ENCODE measurements at regions not wholly inside any gene's neighbourhood (a gene's known extent, or its start where the extent isn't known, plus 50 kb on each side); places are given as distances from the start of the nearest gene placed in this dataset.

DNA sequence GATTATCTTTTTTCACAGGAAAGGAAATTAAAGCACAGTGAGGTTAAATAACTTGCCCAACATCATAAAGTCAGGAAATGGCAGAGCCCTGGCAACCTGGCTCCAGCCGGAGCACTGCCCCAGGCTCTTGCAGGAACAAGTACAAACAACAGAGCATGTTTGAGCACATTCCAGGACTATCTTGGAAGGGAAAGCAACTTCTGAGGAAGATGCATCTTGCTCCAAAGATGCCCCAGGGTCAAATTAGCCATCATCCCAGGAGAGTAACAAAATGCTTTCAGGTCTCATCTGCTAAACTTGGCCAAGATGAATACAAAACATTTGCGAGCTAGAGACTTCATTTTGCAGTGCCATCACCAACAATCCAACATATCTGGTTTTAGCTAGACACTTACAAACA is 162.4 kb upstream of the LRRN1 start:
- Mint-ChIP-seq H3K27ac (no peak overlapping the region), H3K9me3 (ENCODE audit: insufficient read depth) (no peaks in the 10 kb centered on the region), H3K27me3 (no peaks in the 10 kb centered on the region), H3K4me1 (peaks cover 1% of the 10 kb centered on the region), H3K4me3 (no peak overlapping the region)
- no peaks in the 10 kb centered on the region for H4K20me1 ChIP-seq (ENCODE audit: control insufficient read depth, insufficient read depth, low read length, poor library complexity, severe bottlenecking)
- ATAC-seq (ENCODE audit: low read depth) (no peak), DNase-seq (no peak)
- no peak overlapping the region for H3K4me3 ChIP-seq (ENCODE audit: control extremely low read depth in 1 of 5, extremely low read depth in 1 of 5, insufficient read depth in 1 of 5, low read depth in 2 of 5, low read length in 4 of 5)
- no peak overlapping the region for H3K4me2 ChIP-seq (replicated peaks; ENCODE audit: low read depth, low read length, poor library complexity, severe bottlenecking)
- no peaks in the 10 kb centered on the region for H3K36me3 ChIP-seq (replicated peaks in 1 of 2; ENCODE audit: control extremely low read depth in 1 of 2, control insufficient read depth in 1 of 2, extremely low read depth in 1 of 2, insufficient read depth in 2 of 2, low read length in 1 of 2)
- POLR2A ChIA-PET = no interaction called here
- peaks cover 0 to 2% (median 0%) of the 10 kb centered on the region in 4 experiments for H3K27me3 ChIP-seq (replicated peaks in 1 of 4; ENCODE audit: control extremely low read depth in 1 of 4, control insufficient read depth in 3 of 4, insufficient read depth in 4 of 4, low read length in 3 of 4)
- intact Hi-C loops (cut with micrococcal nuclease) = no loop called here
- H3K9ac ChIP-seq (ENCODE audit: low read length) = no peak overlapping the region
- H3K27ac ChIP-seq (ENCODE audit: low read length in 2 of 2) = no peak overlapping the region
- H3K4me1 ChIP-seq (ENCODE audit: control insufficient read depth in 2 of 2, insufficient read depth in 2 of 2, low read length in 2 of 2) = no peaks in the 10 kb centered on the region
- CTCF ChIA-PET = no interaction called here
- H3K9me3 ChIP-seq (ENCODE audit: control extremely low read depth in 1 of 3, control insufficient read depth in 2 of 3, insufficient read depth in 1 of 3, low read length in 2 of 3) = no peaks in the 10 kb centered on the region
- no peak overlapping the region for H2AFZ ChIP-seq (ENCODE audit: insufficient read depth, low read depth, low read length, poor library complexity, severe bottlenecking)
- no peaks in the 10 kb centered on the region for H3K79me2 ChIP-seq (ENCODE audit: control insufficient read depth, insufficient read depth, low read length)
- TF ChIP-seq EZH2 (IDR thresholded peaks at IDR 0.05; ENCODE audit: borderline replicate concordance, insufficient read depth, low read depth, low read length, poor library complexity, severe bottlenecking) = no peak
- TF ChIP-seq, protein P1, sequence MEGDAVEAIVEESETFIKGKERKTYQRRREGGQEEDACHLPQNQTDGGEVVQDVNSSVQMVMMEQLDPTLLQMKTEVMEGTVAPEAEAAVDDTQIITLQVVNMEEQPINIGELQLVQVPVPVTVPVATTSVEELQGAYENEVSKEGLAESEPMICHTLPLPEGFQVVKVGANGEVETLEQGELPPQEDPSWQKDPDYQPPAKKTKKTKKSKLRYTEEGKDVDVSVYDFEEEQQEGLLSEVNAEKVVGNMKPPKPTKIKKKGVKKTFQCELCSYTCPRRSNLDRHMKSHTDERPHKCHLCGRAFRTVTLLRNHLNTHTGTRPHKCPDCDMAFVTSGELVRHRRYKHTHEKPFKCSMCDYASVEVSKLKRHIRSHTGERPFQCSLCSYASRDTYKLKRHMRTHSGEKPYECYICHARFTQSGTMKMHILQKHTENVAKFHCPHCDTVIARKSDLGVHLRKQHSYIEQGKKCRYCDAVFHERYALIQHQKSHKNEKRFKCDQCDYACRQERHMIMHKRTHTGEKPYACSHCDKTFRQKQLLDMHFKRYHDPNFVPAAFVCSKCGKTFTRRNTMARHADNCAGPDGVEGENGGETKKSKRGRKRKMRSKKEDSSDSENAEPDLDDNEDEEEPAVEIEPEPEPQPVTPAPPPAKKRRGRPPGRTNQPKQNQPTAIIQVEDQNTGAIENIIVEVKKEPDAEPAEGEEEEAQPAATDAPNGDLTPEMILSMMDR (IDR thresholded peaks at IDR 0.05) = no peak
- 85% methylated on average over 2 of the region's 2 CpGs for WGBS (ENCODE audit: insufficient coverage)

DNA sequence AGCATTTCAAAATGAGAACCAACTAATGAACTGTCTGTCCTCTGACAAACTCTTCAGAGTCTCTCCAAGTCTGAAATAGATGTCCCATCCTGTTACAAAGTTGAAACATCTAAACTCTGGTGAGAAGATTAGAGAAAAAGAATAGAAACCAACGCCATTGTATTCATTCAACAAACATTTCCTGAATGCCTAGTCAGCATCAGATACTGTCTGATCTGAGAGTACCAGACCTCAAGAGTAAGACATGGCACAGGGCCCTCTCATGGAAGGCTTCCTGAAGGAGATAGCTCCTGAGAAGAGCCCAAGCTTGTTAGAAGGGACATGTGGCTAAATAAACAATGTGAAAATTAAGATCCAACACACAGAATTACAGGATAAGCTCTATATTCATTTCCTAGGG is 164.1 kb upstream of the LRRN1 start:
- Mint-ChIP-seq H3K4me3 (no peak overlapping the region), H3K9me3 (ENCODE audit: insufficient read depth) (no peaks in the 10 kb centered on the region), H3K4me1 (no peaks in the 10 kb centered on the region), H3K27me3 (no peaks in the 10 kb centered on the region), H3K27ac (no peak overlapping the region)
- CTCF ChIA-PET = no interaction called here
- DNase-seq = no peak
- POLR2A ChIA-PET = no interaction called here
- Histone ChIP-seq H2AFZ (ENCODE audit: insufficient read depth, low read depth, low read length, poor library complexity, severe bottlenecking) (no peak overlapping the region), H4K20me1 (ENCODE audit: control insufficient read depth, insufficient read depth, low read length, poor library complexity, severe bottlenecking) (no peaks in the 10 kb centered on the region), H3K27me3 (replicated peaks in 1 of 4; ENCODE audit: control extremely low read depth in 1 of 4, control insufficient read depth in 3 of 4, insufficient read depth in 4 of 4, low read length in 3 of 4) (peaks cover 0 to 2% (median 0%) of the 10 kb centered on the region in 4 experiments), H3K4me2 (replicated peaks; ENCODE audit: low read depth, low read length, poor library complexity, severe bottlenecking) (no peak overlapping the region), H3K9ac (ENCODE audit: low read length) (no peak overlapping the region), H3K27ac (ENCODE audit: low read length in 2 of 2) (no peak overlapping the region), H3K4me3 (ENCODE audit: control extremely low read depth in 1 of 5, extremely low read depth in 1 of 5, insufficient read depth in 1 of 5, low read depth in 2 of 5, low read length in 4 of 5) (no peak overlapping the region), H3K79me2 (ENCODE audit: control insufficient read depth, insufficient read depth, low read length) (no peaks in the 10 kb centered on the region), H3K9me3 (ENCODE audit: control extremely low read depth in 1 of 3, control insufficient read depth in 2 of 3, insufficient read depth in 1 of 3, low read length in 2 of 3) (no peaks in the 10 kb centered on the region), H3K4me1 (ENCODE audit: control insufficient read depth in 2 of 2, insufficient read depth in 2 of 2, low read length in 2 of 2) (no peaks in the 10 kb centered on the region), H3K36me3 (replicated peaks in 1 of 2; ENCODE audit: control extremely low read depth in 1 of 2, control insufficient read depth in 1 of 2, extremely low read depth in 1 of 2, insufficient read depth in 2 of 2, low read length in 1 of 2) (no peaks in the 10 kb centered on the region)
- no CpG with 5 or more reads among the region's 1 CpG for WGBS (ENCODE audit: insufficient coverage)
- TF ChIP-seq EZH2 (IDR thresholded peaks at IDR 0.05; ENCODE audit: borderline replicate concordance, insufficient read depth, low read depth, low read length, poor library complexity, severe bottlenecking) = no peak
- TF ChIP-seq, protein P1 (IDR thresholded peaks at IDR 0.05) = no peak
- ATAC-seq (ENCODE audit: low read depth) = no peak
- intact Hi-C loops (cut with micrococcal nuclease) = no loop called here

All from B cell (primary cell).